Activated naive CD4-positive, alpha-beta T cell treated with Interleukin-2 at 50 U/mL for 16 hours (primary cell): ENCODE measurements at regions not wholly inside any gene's neighbourhood (a gene's known extent, or its start where the extent isn't known, plus 50 kb on each side); places are given as distances from the start of the nearest gene placed in this dataset.

Source experiments
- DNase-seq: peaks from one replicate; pipeline ENCODE4 v3.0.0-alpha.2; 2020

DNA sequence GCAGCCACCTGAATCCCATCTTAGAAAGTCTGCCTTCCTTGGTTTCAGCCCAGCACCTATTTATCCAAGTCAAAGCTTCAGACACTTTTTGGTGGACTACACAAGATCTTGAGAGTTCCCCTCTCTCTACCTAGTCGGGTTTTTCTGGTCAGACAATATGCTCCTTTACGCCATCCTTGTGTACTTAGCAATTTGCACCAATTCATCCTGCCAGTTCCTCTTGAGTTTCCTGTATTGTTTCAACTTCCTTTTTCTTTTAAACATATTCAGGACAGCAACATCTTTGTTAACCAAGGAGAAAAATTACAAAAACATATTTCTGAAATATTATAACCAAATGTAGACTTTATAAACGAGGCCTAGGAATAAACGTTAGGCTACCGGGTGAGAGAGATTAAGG, 368.2 kb upstream of the CADM1 start:
- no peak for DNase-seq

- no peak for DNase-seq
Measured at GRCh38 chr11:115871161-115871760, 367.0 kb upstream of the CADM1 start.

DNA sequence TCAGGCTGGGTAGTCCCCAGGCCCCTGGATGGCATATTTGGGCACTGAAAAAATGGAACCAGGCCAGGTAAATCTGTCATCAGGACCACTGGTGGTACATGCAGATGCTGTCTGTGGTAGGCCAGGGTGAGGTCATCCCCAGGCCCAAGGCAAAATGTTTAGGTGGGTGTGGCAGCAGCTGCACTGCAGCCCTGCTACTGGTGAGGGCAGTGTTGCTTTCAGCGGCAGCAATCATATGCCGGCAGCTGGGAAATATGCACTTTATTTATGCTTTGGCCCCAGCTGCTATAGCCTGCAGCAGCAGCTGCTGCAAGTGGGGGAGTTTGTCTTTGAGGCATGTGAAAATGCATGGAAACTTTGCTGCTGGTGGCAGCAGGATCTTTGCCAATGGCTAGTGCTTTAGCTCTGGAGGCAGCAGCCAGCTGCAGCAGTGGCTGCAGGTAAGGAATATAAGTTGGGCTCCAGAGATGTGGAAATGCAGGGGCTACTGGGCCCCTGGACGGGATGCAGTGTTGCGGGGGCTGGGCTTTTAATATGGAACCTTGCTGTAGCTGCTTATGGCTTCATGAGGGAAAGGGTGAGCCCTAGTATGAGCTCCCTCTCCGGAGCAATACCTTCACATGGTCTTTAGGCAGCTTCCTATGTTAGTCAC, 365.7 kb upstream of the CADM1 start:
- DNase-seq, result no peak

DNA sequence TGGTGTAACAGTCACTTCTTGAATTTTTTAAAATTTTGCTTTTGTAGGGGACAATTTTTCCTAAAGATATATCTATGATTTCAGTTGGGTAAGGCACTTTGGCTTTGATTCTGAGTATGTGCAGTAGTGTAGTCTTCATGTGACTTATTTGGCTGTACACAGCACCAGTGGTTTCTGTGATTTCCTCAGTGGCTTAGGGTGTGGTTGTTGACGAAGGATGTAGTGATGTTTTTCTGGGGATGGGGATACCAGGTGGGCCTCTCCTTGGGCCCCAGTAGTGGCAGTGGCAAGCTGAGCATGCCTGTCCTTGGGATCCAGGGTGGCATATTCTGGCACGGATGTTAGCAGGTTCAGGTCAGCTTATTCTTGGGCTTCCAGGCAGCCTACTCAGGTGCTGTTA, 364.9 kb upstream of the CADM1 start:
- no peak for DNase-seq

DNA sequence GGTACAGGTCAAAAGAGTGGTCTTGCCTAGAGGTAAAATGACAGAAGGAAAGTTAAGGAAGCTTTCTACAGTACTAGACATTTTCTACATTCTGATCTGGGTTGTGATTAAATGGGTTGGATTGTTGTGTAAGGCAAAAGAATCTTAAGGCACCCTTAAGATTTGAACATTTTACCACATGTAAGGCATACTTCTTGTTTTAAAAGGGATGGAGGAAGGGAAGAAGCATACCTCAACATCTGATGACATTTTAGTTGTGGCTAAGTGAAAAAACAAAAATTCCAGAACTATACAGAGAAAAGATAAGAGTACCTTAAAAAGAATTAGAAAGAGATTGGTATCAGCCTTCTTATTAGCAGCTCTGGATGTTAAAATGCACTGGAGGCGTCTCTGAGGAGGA, 356.0 kb upstream of the CADM1 start:
- no peak for DNase-seq

DNA sequence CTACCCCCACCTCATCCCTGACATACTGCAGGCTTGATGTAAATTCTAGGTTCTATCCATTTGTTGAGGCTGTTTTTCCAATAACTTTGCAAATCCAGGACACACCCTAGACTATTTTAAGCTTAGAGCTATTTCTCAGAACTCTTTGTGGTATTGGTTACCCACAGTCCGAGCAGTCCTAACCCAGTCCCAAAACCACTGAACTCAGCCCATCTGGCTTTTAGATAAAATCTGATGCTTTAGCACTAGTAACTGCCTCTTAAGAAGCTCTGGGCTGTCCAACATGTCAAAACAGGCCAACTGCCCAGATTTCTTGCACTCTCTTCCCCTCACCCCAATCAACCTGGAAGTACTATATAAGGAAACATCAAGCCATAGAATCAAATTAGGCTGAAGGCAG, 344.4 kb upstream of the CADM1 start:
- DNase-seq, result no peak

GRCh38 chr11:115848080-115848479, 343.9 kb upstream of the CADM1 start:
- no peak for DNase-seq

DNA sequence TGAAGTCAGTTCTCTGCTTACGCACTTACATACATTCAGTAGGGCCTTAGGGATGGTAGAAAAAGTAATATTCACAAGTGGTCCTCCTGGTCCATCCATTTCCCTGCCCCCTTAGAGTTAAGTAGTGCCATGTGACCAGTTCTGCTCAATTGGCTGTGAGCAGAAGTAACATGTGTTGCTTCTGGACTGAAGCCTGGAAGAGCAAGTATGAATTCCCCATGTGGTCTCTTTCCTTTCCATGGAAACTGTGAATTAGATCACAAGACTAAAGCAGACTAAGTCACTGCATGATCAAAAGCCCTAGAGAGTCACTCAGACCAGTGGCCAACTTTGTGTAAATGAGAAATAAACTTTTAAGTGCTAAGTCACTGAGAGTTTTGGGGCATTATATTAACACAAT, 341.7 kb upstream of the CADM1 start:
- DNase-seq, result no peak

DNA sequence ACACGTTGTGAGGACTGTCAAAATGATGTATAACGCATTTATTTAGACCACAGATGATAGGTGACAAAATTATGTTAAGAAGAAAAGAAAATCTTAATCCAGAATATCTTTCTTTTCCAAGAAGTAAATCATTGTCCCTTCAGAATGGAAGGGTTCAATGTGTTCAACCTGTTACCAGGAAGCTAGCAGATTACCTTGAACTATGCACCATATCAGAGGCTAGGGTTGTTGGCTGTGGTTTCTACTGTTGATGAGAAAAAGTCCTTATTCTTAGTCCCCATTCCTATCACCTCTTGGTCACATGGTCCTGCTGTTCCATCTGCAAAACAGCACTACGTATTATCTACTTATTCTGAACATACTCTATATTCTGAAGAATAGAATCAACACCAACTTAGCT, 339.5 kb upstream of the CADM1 start:
- DNase-seq, result no peak

DNA sequence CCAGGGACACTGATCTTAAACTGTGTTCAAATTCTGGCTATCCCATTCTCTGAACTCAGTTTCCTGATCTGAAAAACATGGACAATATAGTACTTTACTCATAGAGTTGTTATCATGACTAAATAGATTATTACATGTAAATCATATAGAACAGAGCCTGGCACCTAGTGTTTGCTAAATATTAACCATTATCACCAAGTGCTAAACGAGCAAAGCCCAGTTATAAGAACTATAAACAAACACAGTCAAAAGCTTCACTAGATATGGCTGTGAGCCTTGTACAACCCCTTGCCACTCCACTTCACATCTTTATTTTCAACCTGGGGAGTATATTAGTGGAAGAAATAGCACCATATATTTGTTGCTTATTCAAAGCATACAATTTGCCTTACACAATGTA, 338.9 kb upstream of the CADM1 start:
- DNase-seq, result no peak

DNA sequence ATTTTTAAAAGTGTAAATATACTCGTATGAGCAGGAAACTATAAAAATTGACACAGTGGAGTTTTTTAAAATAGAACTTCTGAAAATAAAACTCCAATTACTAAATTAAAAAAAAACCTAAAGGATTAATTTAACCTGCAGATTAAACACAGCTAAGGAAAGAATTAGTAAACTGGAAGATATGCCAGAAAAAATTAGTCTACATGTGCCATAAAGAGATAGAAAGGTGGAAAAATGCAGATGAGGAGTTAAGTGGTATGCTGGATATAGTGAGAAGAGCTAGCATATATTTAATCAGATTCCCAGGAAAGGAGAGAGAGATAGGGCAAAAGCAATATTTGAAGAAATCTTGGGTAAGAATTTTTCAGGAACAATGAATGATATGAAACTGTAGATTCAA, 315.8 kb upstream of the CADM1 start:
- DNase-seq, result no peak

DNA sequence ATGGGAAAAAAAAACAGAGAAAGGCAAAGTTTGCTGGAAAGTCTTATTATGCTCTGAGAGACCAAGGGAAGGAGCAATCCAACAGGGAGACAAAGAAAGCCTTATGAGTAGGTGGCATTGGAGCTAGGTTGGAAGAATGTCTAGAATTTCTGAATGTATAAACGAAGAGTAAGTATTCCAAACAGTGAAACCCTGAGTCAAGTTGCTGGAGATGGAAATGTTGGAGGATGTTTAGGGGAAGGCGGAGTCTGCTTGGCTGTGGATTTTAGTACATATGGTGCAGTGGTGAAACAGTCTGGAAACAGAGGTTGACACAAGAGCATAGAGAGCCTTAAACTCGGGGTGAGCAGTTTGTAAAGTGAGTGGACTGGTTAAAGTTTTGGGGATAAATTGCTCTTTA, 314.8 kb upstream of the CADM1 start:
- DNase-seq, result no peak

GRCh38 chr11:115817844-115818468, 313.7 kb upstream of the CADM1 start:
- DNase-seq, result no peak

GRCh38 chr11:115808351-115808940, 304.2 kb upstream of the CADM1 start:
- no peak for DNase-seq

DNA sequence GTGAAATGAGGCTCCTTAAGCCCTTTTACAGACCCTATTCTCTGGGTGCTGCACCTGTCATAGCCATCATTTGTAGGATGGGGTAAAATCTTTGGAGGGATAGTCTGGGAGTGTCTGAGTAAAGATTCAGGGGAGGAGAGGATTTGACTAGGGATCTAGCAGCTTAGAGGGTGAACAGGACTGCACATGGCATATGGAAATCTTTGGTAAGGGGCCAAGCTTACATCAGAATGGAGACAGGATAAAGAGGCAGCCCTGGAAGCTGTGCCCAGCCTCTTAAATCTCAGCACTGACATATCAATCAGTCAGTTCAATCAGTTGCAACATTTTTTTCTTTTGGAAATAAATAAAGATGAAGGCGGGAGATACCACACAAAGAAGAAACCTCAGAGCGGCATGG, 301.8 kb upstream of the CADM1 start:
- no peak for DNase-seq

GRCh38 chr11:115803073-115803740, 299.0 kb upstream of the CADM1 start:
- DNase-seq, result no peak

- DNase-seq, result no peak
Measured at GRCh38 chr11:115802641-115803040, 298.4 kb upstream of the CADM1 start.

GRCh38 chr11:115792903-115793302, 288.7 kb upstream of the CADM1 start:
- no peak for DNase-seq

- DNase-seq, result no peak
Measured at GRCh38 chr11:115787302-115787701, 283.1 kb upstream of the CADM1 start.

DNA sequence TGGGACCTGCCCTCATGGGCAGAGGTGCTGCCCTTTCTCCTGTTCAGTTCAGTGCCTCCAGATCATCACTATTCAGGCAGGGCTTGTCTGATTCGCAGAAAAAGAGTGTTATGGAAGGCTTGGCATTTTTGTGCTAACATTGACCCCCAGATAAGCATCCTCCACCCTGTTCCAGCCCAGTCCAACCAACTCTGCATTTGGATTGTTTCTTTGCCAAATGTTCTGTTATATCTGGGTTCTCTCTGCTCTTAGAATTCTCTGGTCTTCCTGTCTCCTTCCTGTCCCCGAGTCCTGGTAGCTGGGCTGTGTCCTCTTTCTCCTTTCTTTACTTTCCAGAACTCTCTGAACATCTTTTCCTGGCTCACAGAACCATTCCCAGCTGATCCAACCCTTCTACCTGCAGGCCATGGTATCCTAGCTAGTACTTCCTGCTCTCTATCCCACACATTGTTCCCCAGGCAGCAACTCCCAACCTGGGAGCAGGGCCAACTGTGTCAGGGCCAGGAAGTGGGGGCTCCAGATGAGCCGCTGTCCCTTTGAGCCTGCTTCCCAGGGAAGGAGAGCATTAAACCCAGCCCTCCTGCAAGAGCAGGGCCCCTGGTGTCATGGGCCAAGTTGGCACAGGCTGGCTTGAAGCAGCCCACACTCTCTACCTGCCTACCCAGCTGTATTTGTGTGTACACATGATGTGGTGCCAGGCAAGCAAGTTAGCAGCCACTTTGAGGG, 280.7 kb upstream of the CADM1 start:
- DNase-seq, result no peak

- DNase-seq, result no peak
Measured at GRCh38 chr11:115780646-115781362, 276.6 kb upstream of the CADM1 start.

- DNase-seq, result no peak
Measured at GRCh38 chr11:115778928-115779650, 274.9 kb upstream of the CADM1 start.
